GM18502 (cell line): ENCODE measurements at regions not wholly inside any gene's neighbourhood (a gene's known extent, or its start where the extent isn't known, plus 50 kb on each side); places are given as distances from the start of the nearest gene placed in this dataset.

Experiments used
- ATAC-seq: cut with Tn5 transposase; IDR thresholded peaks from one replicate; pipeline ENCODE4 v1.9.1; 2021; ENCODE audit warnings: mild to moderate bottlenecking; ENCODE audit not compliant: unreplicated experiment, poor library complexity

DNA sequence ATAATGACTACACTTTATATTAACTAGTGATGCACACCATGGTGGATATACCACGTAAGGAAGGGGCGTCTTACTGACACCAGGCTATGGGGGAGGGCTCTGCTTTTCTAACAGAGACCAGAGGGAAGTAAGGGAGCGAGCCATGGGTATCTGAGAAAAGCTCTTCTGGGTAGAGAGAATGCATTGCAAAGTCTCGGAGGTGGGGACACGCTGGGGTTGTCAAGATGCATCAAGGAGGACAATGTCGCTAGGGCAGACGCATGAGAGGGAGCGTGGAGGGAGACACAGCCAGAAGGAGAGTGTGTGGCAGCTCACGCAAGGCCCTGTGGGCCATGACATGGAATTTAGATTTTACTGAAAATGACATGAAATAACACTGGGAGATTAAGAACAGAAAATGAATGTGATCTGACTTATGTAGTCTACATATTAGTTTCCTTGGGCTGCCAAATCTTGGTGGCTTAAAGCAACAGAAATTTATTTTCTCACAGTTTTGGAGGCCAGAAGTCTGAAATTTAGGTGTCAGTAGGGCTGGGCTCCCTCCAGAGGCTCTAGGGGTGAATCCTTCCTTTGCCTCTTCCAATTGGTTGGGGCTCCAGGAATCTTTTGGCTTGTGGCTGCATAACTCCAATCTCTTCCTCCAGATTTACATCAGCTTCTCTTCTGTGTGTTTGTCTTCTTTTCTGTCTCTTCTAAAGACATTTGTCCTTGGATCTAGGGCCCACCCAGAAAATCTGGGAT is 352.2 kb downstream of the CYRIA start:
- ATAC-seq = no peak

DNA sequence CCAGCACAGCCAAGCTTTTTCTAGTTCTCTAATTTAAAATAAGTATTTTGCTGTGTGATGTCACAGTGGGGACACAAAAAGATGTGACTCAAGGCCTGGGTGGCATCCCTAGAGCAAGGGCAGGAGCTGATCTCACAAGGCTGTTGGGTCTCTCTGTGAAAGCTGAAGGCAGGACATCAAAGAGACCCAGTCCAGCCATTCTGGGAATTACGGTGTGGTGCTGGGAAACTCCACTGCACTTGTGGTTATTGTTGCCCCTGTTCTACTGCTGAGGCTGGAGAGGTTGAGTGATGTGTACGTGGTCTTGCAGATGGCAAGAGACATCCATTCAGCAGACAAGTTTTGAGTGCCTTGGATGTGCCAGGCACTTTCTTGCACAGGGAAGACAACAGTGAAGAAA is 352.9 kb downstream of the CYRIA start:
- ATAC-seq = no peak

DNA sequence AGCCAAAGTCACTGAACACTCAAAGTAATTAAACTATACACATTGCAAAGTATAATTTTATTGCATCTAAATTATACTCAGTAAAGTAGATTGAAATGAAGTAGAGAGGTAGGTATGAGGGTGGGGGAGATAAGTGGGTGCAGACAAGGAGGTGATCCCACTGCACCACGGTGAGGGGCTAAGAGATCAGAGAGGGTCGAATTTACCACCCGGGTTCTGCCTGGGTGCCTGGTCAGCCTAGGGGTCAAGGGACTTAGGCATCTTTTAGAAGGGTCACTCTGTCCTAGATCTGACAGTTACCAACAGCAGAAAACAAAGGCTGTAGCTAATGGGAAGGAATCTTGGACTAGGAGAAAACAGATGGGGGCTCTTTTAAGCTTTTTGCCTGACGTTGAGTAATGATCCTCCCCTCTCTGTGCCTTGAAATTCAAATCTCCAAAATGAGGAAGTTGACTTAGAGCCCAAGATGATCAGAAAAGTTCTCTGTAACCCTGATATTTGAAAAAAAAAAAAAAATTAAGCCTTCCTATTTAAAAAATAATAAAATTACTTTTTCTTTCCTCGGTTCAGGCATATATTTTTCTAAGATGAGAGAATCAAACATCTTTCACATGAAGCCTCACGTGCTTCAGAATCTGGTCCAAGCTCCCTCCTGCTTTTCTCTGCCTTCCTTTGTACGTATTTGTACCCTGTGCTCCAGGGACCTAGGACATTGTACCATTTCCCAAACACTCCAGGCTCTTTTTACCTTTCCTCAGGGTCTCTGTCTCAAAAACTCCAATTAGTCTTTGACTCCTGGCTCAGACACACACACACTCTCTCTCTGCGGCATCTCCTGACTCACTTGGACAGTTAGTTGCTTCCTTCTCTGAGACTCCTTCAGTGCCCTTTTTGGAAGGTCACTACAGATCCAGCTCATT is 353.9 kb downstream of the CYRIA start:
- no peak for ATAC-seq

DNA sequence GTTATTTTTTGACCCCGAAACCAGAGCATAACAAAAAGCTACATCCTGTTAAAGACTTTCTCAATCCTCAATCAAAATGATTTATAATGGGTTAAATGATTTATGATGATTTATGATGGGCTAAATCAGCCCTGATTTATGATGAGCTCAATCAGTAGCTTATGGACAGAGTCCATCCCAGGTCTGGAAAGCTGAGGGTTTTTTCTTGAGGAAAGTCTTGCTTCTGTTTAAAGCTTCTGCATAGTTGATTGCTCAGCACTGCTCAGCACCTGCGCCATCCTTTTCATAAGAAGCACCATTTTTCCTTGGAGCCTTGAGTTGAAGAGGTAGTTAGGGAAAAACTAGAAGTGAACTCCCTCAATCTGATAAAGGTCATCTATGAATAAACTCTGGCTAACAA is 356.8 kb downstream of the CYRIA start:
- ATAC-seq = no peak

DNA sequence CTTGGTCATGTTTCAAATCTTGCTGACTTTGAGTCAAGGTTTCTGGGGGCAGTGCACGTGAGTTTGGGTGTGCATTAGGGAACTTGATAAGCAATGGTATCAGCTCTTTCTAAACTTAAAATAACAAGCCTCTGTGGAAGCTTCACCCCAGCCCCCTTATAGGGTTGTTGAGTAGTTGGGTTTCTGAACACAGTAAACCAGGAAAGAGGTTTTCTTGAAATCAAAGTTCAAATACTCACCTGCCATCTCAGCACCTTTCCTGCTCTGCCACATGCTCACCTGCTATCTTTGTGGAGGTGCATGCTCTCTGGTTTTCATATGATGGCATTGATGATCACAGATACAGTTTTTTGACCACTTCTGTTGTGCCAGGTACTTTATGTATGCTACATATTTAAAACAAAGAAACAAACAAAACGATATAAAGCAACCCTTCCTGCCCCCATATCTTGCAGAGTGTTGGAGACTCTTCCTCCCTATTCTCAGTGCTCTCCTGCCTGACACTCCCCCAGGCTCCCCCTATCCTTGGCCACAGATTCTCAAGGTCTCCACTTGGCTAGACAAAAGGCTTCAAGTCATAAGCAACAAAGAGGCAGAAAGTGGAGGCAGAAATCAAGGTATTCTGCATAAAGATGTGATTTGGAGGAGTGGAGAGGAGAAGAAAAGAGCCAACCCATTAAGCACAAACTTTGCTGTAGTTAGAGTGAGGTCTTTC is 360.6 kb downstream of the CYRIA start:
- ATAC-seq = no peak

DNA sequence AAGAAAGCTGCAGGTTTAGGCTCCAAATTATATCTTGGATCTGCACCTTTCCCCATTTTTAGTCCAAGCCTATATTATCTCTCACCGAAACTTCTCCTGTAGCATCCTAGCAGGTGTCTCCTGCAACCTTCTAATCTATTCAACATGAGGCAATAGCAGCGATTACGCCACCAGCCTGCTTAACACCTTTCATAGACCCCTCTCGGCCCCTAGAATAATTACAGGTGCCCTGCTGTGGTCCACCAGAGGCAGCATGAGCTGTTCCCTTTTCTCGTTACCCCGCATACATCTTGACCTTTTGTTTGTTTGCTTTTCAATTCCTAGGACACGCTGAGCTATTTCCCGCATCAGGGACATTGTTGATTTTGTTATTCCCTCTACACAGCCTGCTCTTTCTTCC is 361.9 kb downstream of the CYRIA start:
- no peak for ATAC-seq

DNA sequence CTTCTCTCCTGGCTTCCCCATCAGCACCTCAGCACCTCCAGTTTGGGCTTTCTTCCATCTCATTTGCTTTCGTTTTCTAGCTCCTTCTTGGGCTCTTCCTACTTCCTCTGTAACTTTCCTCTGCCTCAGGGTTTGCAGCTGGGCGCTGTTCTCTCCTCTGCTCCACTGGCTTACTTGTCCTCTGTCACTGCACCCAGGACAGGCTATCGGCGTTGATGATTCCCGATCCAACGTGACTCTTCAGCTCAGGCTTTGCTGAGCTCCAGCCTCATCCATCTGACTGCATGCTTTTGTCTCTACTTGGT is 362.4 kb downstream of the CYRIA start:
- no peak for ATAC-seq

DNA sequence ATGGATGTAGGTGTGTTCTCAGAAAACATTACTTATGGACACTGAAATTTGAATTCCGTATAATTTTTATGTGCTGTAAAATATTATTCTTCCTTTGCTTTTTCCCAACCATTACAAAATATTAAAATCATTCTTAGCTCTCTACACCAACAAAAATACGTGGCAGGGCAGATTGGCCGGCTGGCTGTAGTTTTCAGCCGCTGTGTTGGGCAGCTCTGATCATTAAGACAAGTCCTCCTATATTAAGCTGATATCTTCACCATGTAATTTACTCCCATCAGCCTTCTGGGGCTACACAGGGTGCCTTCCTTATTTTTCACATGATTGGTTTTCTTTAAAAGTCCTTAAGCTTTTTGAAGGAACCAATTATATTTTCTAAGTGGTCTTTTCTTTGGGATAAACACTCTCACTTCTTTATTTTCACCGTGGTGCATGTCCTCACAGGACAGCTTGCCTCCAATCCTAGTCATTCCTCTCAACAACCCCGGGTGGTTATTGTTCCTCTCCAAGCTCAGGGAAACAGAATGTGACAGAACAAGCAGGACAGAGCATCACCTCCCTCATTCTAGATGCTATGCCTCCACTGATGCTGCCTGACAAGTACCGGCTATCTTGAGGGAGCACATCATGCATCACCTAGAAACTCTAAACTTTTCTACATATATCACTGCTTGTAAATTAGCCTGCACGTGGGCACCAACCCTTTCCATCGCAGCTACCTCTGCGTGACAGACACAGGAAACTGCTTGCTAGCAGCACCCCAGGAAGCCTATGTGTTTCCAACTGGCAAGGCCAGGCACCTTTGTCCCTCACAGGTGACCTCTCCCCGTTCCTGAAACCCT is 362.3 kb downstream of the MYCN start:
- no peak for ATAC-seq

DNA sequence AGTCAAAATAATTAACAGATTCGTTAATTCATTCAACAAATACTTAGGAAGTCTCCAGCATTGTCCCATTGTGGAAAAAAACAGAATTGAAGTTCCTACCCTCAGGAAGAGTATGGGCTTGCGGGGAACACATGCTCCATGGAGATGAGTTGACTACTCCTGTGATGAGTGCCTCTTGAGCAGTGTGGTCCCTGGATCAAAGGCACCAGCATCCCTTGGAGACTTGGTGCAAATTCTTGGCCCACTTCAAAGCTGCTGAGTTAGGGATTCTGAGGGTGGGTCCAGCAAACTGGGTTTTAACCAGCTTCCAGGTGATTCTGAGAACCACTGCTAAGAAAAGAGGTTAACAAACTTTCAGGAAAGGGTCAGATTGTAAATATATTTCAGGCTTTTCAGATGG is 361.6 kb downstream of the MYCN start:
- ATAC-seq = no peak

DNA sequence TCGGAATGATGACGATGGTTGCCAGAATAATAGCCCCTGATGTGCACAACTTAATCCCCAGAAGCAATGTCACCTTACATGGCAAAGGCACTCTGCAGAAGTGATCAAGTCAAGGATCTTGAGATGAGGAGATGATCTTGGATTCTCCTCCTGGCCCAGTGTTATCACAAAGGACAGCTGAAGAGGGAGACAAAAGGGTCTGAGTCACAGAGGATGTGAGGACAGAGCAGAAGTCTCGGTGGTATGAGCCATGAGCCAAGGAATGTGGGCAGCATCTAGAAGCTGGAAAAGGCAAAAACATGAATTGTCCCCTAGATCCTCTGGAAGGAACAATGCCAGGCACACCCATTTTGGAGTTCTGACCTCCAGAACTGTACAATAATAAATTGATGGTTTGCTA is 358.5 kb downstream of the MYCN start:
- ATAC-seq = no peak

DNA sequence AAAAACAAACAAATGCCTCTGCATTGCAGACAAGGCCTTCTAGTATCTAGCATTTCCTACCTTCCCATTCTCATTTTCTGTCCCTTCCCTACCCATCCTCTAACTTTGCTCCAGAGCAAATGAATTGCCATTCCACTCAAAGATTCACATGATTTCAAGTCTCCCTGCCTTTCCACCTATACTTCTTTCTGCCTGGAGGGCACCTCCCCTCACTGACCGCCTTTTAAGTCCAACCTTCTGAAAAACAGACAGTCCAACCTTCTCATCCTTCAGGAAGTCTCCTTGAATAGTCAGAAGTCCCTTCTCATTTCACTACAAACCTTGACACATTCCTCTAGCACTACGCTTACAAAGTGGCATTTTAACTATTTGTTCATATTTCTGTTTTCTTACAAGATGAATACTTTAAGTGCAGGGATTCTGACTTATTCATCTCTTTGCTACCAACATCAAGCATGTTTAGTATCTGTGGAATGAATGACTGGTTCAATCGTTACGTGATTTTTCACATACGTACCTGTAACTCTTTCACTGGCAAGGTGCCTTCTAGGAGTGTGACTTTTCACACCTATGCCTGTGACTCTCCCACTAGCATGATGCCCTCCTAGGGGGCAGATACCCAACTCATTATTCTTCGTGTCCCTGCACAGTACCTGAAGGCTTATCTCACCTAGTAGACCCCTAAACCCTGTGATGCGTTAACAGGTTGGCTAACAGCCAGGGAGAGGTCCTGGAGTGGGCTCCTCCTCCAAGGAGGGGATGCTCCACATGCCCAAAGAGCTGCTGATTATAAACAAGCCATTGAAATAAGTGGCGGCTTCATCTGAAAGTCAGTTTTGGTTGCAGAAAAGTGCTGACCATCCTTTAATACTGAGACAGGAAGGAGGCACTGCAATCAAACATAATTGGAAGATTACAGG is 356.2 kb downstream of the MYCN start:
- ATAC-seq = no peak

DNA sequence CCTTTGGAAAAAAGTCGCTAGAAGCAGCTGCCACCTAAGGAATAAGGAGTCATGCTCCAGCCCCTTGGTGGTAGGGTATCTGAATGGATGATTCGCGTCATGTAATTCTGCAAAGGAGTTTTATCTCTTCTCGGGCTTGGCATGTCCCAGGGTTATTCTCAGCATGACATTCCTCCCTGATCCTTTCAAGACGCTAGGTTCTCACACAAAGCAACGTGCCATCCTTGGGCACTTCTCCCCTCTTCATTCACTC is 355.6 kb downstream of the MYCN start:
- no peak for ATAC-seq

DNA sequence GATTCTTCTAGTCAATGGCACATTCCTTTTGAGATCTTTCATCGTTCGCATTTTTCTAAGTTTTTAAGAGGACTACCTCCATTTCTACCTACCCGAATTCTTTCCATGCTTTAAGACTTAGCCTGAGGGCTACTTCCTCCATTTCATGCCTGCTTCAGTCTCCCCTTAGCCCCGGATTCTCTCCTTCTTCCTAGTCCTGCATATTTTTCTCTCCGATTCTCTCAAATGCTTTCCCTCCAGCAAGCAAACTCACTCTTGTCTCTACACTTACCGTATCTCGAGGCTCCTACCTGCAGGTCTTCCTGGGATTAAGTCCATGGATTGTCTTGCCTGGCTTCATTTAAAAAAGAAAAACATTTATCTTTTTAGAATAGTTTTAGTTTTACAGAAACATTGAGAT is 354.4 kb downstream of the MYCN start:
- ATAC-seq = no peak

DNA sequence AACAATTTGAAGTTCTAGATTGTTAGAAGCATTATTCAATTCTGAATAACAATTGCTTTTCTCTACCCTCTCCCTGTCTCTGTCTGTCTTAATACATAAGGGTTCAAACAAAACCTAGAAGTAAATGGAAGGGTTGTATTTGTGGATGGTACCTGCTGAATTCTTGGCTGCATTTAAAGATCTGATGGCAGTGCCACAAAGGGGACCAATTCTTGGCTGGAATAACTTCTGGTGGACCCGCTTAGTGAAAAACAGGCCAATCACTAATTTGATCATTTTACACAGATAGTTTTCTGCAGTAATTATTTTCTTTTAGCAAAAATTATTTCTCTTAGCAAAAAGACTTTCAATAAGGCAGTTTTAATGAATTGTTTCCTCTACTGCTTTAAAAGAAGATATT is 353.5 kb downstream of the MYCN start:
- ATAC-seq = no peak

DNA sequence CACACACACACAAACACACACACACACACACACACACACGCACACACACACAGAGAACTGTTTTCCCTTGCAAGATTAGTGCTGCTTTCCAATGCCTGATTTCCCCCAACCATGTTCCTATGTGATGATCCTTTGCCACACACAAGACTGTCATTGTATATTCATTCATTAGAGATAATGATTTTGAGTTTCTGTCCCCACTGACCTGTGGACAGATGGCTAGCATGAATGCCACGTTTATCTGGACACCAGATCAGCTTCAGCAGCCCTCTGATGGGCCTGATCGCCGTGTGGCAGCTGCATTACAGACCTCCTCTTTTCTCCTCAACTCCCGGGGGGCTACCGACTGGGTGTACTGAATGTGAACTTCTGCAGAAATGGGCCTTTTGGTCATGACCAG is 353.0 kb downstream of the MYCN start:
- no peak for ATAC-seq

DNA sequence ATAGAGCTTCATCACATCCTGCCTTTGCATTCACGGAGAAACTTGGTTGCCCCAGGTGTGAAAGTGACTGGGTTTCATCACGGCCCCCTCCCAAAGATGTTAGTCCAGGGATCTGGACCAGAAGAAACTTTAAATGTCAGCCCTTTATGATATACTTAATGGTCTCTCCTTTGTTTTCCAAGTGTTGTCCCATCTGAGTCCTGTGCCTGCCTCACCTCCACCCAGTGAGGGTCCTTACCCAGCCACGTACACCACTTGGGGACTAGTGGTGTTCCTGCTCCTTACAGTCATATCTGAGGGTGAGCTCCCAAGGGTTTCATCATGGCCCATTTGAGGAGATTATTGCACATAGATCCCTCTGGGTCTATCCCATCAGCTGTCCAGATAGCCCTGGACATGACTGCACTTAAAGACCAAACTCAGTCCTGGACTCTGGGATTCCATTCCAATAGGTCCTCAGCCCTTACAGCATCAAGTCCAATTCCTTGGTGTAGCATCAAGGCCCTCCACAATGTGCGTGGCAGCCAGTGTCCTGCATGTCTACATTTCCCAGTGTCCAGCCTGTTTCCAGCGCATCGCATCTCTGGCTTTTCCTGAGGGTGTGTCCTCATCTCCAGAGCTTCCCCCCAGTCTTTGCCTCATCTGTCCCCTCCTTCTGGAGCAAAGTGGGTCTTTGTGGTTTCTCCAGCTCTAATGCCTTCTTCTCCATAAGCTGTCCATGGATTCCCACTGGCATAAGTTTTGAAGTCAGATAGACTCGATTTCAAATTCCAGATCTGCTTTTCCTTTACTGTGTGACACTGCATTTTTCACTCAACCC is 351.6 kb downstream of the MYCN start:
- ATAC-seq = no peak

DNA sequence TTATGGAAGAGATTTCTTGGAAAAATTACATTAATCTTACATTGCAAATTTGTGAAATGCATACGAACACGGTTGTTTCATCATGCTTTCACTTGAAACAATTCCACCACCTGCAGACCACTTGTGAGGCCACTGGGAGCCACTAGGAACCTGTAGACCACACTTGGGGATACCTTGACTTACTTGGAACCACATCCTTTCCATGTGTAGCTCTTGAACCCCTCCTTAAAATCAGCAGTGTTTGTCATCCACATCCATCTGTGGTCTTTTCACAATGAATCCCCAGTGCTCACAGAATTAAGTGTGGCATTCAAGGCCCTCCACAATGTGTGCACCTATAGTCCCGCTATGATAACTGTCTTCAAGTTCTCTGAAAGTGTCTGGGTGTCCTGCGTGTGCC is 350.9 kb downstream of the MYCN start:
- ATAC-seq = no peak

DNA sequence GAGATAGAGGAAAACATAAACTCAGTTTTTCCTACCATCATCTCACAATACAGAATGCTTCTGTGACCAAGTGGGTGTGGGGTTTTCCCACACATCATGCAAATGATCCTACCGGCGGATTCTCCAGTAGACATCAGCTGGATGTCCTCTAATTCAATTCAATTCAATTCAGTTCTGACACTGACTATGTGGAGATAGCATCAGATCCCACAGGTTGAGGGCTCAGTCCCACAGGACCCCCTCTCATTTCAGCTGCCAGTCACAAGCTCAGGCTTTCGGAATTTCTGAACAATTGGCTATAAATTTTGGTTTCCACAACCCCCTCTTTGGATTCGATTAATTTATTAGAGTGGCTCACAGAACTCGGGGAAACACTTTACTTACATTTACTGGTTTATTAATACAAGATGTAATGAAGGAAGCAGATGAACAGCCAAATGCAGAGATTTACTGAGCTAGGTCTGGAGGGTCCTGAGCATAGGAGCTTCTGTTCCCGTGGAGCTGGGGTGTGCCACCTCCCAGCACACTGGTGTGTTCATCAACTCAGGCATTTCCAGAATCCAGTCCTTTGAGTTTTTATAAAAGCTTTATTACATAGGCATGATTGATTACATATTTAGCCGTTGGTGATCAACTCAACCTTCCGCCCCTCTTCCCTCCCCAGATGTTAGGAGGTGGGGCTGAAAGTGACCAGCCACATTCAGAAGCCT is 350.1 kb downstream of the MYCN start:
- no peak for ATAC-seq
